Heart right ventricle (tissue), 16 donors: ENCODE measurements at regions not wholly inside any gene's neighbourhood (a gene's known extent, or its start where the extent isn't known, plus 50 kb on each side); places are given as distances from the start of the nearest gene placed in this dataset.
"Not testable (repeated sequence)": the region's sequence is repeated elsewhere in the genome, so short reads cannot be mapped to it uniquely, and the experiment has no call there.

Experiments
- ATAC-seq, 8 donors: fragments of 200-7000 bp; cut with Tn5 transposase; one replicate each; pipeline ENCODE4 v1.9.1; 2020; ENCODE audit warnings: mild to moderate bottlenecking in 8 of 8, moderate library complexity in 8 of 8, moderate number of reproducible peaks in 1 of 8
- DNase-seq, 2 donors: peaks; one replicate each; pipeline ENCODE4 v3.0.0-alpha.2; 2020
- H3K27ac ChIP-seq, 10 donors: fragments of 200-600 bp; sonication (generic) in 2 of 10; one replicate each; pipeline versions ENCODE4 v1.5.0 to v1.8.0; 2020 to 2022; ENCODE audit warnings: mild to moderate bottlenecking in 3 of 10
- H3K27me3 ChIP-seq, 7 donors: fragments of 200-600 bp; one replicate each; pipeline ENCODE4 v1.8.0; 2021 to 2022; ENCODE audit warnings: mild to moderate bottlenecking in 2 of 7
- H3K36me3 ChIP-seq, 9 donors: fragments of 200-600 bp; sonication (generic) in 1 of 9; one replicate each; pipeline versions ENCODE4 v1.5.0 to v1.8.0; 2020 to 2022; ENCODE audit warnings: mild to moderate bottlenecking in 2 of 9
- H3K4me1 ChIP-seq, 9 donors: fragments of 200-600 bp; sonication (generic) in 1 of 9; one replicate each; pipeline versions ENCODE4 v1.5.0 to v1.8.0; 2020 to 2022; ENCODE audit warnings: mild to moderate bottlenecking in 4 of 9
- H3K4me3 ChIP-seq, 10 donors: fragments of 200-600 bp; sonication (generic) in 2 of 10; one replicate each; pipeline versions ENCODE4 v1.5.0 to v1.8.0; 2020 to 2022; ENCODE audit warnings: mild to moderate bottlenecking in 7 of 10, moderate library complexity in 2 of 10
- H3K9me3 ChIP-seq, 11 donors: fragments of 200-600 bp in 10 of 11; sonication (generic) in 2 of 11; one replicate each; pipeline versions ENCODE4 v1.5.0 to v1.8.0; 2013 to 2022; ENCODE audit warnings: mild to moderate bottlenecking in 2 of 11, control low read depth in 1 of 11, moderate library complexity in 1 of 11
- CTCF ChIP-seq, 9 donors: fragments of 200-600 bp; sonication (generic) in 2 of 9; IDR thresholded peaks; one replicate each; pipeline versions ENCODE4 v1.5.0 to v1.8.0; 2021 to 2022; ENCODE audit warnings: antibody characterized with exemption in 9 of 9, mild to moderate bottlenecking in 5 of 9, moderate library complexity in 1 of 9
- WGBS, 2 donors: extraction: QIAGEN DNeasy Blood & Tissue Kit; methylation state at CpG; one replicate each; pipeline ENCODE4 v1.1.7; 2013; ENCODE audit warnings: inconsistent platforms in 1 of 2; 5-methylcytosine and 5-hydroxymethylcytosine counted together
- intact Hi-C, 10 donors: fragments of 100-400 bp; cut with DNase I; formaldehyde crosslinking; loops; one replicate each; pipeline versions ENCODE4 v1.11.1 to v1.14.2; 2022
- donor health status: Arrhythmogenic right ventricular cardiomyopathy.
- donor health status: ischemic (EF 13 %, LVEDD 7.1; RV severe dilation, severe dysfunction).
- donor health status: healthy with polysubstance abuse.
- donor health status: DM: no; HTN: yes; CAD: no.
- donor health status: DM: no; HTN: no; CAD: no.
- donor health status: ischemic (EF 25% LVEDD 6.9; RV normal size, moderate dysfunction).
- donor health status: ischemic (EF 25% LVEDD 5.7; RV mildly dilated, moderate dysfunction).
- donor health status: healthy.
- donor health status: DM: yes; HTN: yes; CAD: no.
- donor health status: Ischemic cardiomyopathy.
- donor health status: ischemic (EF 35%, LVEDD 5.7; RV mildly dilated, moderate dysfunction).
- donor health status: nonischemic (EF 11% LVEDD 7.7; RV severe dilation, severe dysfunction).
- donor health status: DM: yes; HTN: yes; CAD: no.
- donor health status: PGD.
- donor health status: ischemic (EF 29% LVEDD 5.4; RV normal size, mild dysfunction).
- donor health status: nonischemic (EF 23%, LVEDD 6.1; RV moderate dilation, normal function).

GRCh38 chr3:145032791-145033190 is 1061.2 kb downstream of the DIPK2A start:
- ATAC-seq (no peak), DNase-seq (no peak)
- no peak overlapping the region for H3K27ac ChIP-seq
- no peaks in the 10 kb centered on the region for H3K27me3 ChIP-seq
- WGBS, 2 donors = 74 to 79% methylated on average over 1 of the region's 1 CpG
- no peaks in the 10 kb centered on the region for H3K36me3 ChIP-seq
- intact Hi-C loops = no loop called here
- no peak overlapping the region for H3K4me3 ChIP-seq
- H3K4me1 ChIP-seq = no peaks in the 10 kb centered on the region
- H3K9me3 ChIP-seq = peaks cover 0 to under 1% (median 0%) of the 10 kb centered on the region in 11 donors
- no peak for TF ChIP-seq CTCF (IDR thresholded peaks at IDR 0.05)

GRCh38 chr3:145035682-145036081 is 1064.1 kb downstream of the DIPK2A start:
- WGBS, 2 donors = 91 to 93% methylated on average over 1 of the region's 1 CpG
- Histone ChIP-seq H3K27me3 (no peaks in the 10 kb centered on the region), H3K27ac (no peak overlapping the region), H3K36me3 (no peaks in the 10 kb centered on the region), H3K4me1 (no peaks in the 10 kb centered on the region), H3K4me3 (no peak overlapping the region), H3K9me3 (no peaks in the 10 kb centered on the region)
- no peak for TF ChIP-seq CTCF (IDR thresholded peaks at IDR 0.05)
- DNase-seq (no peak), ATAC-seq (no peak)
- intact Hi-C loops = no loop called here

- H3K4me3 ChIP-seq, ATAC-seq, intact Hi-C loops, DNase-seq, H3K27ac ChIP-seq, H3K36me3 ChIP-seq, H3K4me1 ChIP-seq, H3K9me3 ChIP-seq, H3K27me3 ChIP-seq: not testable (repeated sequence)
- WGBS, 2 donors = 95% methylated on average over 2 of the region's 2 CpGs
Measured at GRCh38 chr3:145054055-145054454, 1082.4 kb downstream of the DIPK2A start.

- Histone ChIP-seq H3K4me1 (no peaks in the 10 kb centered on the region), H3K4me3 (no peak overlapping the region), H3K9me3 (peaks cover 0 to 4% (median 0%) of the 10 kb centered on the region in 11 donors), H3K27ac (no peak overlapping the region), H3K36me3 (no peaks in the 10 kb centered on the region), H3K27me3 (no peaks in the 10 kb centered on the region)
- ATAC-seq (no peak), DNase-seq (no peak)
- intact Hi-C loops = no loop called here
- TF ChIP-seq CTCF (IDR thresholded peaks at IDR 0.05) = no peak
- 49 to 77% methylated on average over 1 of the region's 1 CpG for WGBS, 2 donors
Measured at GRCh38 chr3:145055375-145056076, 1083.9 kb downstream of the DIPK2A start.

- DNase-seq (no peak), ATAC-seq (no peak)
- Histone ChIP-seq H3K4me3 (no peak overlapping the region), H3K36me3 (no peaks in the 10 kb centered on the region), H3K27ac (no peak overlapping the region), H3K4me1 (no peaks in the 10 kb centered on the region), H3K9me3 (peaks cover 0 to 26% (median 0%) of the 10 kb centered on the region in 11 donors), H3K27me3 (no peaks in the 10 kb centered on the region)
- 88 to 95% methylated on average over 1 of the region's 1 CpG for WGBS, 2 donors
- intact Hi-C loops = no loop called here
- TF ChIP-seq CTCF (IDR thresholded peaks at IDR 0.05) = no peak
Measured at GRCh38 chr3:145058483-145058882, 1086.9 kb downstream of the DIPK2A start.
